ENCODE measurements at regions not wholly inside any gene's neighbourhood (a gene's known extent, or its start where the extent isn't known, plus 50 kb on each side); places are given as distances from the start of the nearest gene placed in this dataset.
"Not testable (repeated sequence)": the region's sequence is repeated elsewhere in the genome, so short reads cannot be mapped to it uniquely, and the experiment has no call there.

- TF ChIP-seq MAX (IDR thresholded peaks at IDR 0.05; ENCODE audit: low read depth, low read length): no peak
- no peak for DNase-seq (ENCODE audit: low read depth)
- no peak overlapping the region for H3K4me3 ChIP-seq (ENCODE audit: low read depth, low read length)
Measured at GRCh38 chr2:208711598-208711997, 305.0 kb downstream of the PTH2R start.

GRCh38 chr2:208713066-208713745, 306.6 kb downstream of the PTH2R start:
- H3K4me3 ChIP-seq (ENCODE audit: low read depth, low read length): no peak overlapping the region
- no peak for TF ChIP-seq MYC (IDR thresholded peaks at IDR 0.05; ENCODE audit: low read depth, low read length)
- TF ChIP-seq POLR2A (IDR thresholded peaks at IDR 0.05; ENCODE audit: extremely low read depth, insufficient read length): no peak
- no peak for TF ChIP-seq MAX (IDR thresholded peaks at IDR 0.05; ENCODE audit: low read depth, low read length)
- TF ChIP-seq CTCF (IDR thresholded peaks at IDR 0.05; ENCODE audit: low read depth, low read length): no peak
- peak; percentile 5 for DNase-seq (ENCODE audit: low read depth)

- TF ChIP-seq MYC (IDR thresholded peaks at IDR 0.05; ENCODE audit: low read depth, low read length) (no peak), CTCF (IDR thresholded peaks at IDR 0.05; ENCODE audit: low read depth, low read length) (no peak), POLR2A (IDR thresholded peaks at IDR 0.05; ENCODE audit: extremely low read depth, insufficient read length) (no peak), MAX (IDR thresholded peaks at IDR 0.05; ENCODE audit: low read depth, low read length) (no peak)
- DNase-seq (ENCODE audit: low read depth): no peak
- H3K4me3 ChIP-seq (ENCODE audit: low read depth, low read length): no peak overlapping the region
Measured at GRCh38 chr2:208718828-208719227, 312.2 kb downstream of the PTH2R start.

GRCh38 chr2:208722731-208723130, 316.1 kb downstream of the PTH2R start:
- DNase-seq (ENCODE audit: low read depth): no peak
- TF ChIP-seq MYC (IDR thresholded peaks at IDR 0.05; ENCODE audit: low read depth, low read length) (no peak), MAX (IDR thresholded peaks at IDR 0.05; ENCODE audit: low read depth, low read length) (no peak), CTCF (IDR thresholded peaks at IDR 0.05; ENCODE audit: low read depth, low read length) (no peak), POLR2A (IDR thresholded peaks at IDR 0.05; ENCODE audit: extremely low read depth, insufficient read length) (no peak)

GRCh38 chr2:208725280-208725679, 318.7 kb downstream of the PTH2R start:
- no peak overlapping the region for H3K4me3 ChIP-seq (ENCODE audit: low read depth, low read length)
- DNase-seq (ENCODE audit: low read depth): no peak
- no peak for TF ChIP-seq MAX (IDR thresholded peaks at IDR 0.05; ENCODE audit: low read depth, low read length)
- TF ChIP-seq CTCF (IDR thresholded peaks at IDR 0.05; ENCODE audit: low read depth, low read length): no peak
- TF ChIP-seq MYC (IDR thresholded peaks at IDR 0.05; ENCODE audit: low read depth, low read length): no peak
- no peak for TF ChIP-seq POLR2A (IDR thresholded peaks at IDR 0.05; ENCODE audit: extremely low read depth, insufficient read length)

More at GRCh38 chr2:208722731-208723130, 316.1 kb downstream of the PTH2R start:
- H3K4me3 ChIP-seq (ENCODE audit: low read depth, low read length): no peak overlapping the region

GRCh38 chr2:208726242-208726641, 319.6 kb downstream of the PTH2R start:
- no peak overlapping the region for H3K4me3 ChIP-seq (ENCODE audit: low read depth, low read length)
- TF ChIP-seq MAX (IDR thresholded peaks at IDR 0.05; ENCODE audit: low read depth, low read length) (no peak), MYC (IDR thresholded peaks at IDR 0.05; ENCODE audit: low read depth, low read length) (no peak), CTCF (IDR thresholded peaks at IDR 0.05; ENCODE audit: low read depth, low read length) (no peak), POLR2A (IDR thresholded peaks at IDR 0.05; ENCODE audit: extremely low read depth, insufficient read length) (no peak)
- no peak for DNase-seq (ENCODE audit: low read depth)

GRCh38 chr2:208751663-208752415, 345.2 kb downstream of the PTH2R start:
- DNase-seq (ENCODE audit: low read depth); H3K4me3 ChIP-seq (ENCODE audit: low read depth, low read length): not testable (repeated sequence)

All from NB4 (cell line).